Tibial nerve (tissue), 4 donors: ENCODE measurements at regions not wholly inside any gene's neighbourhood (a gene's known extent, or its start where the extent isn't known, plus 50 kb on each side); places are given as distances from the start of the nearest gene placed in this dataset.

ENCODE experiments used
- DNase-seq, 2 donors: peaks; one replicate each; pipeline ENCODE4 v3.0.0-alpha.2; 2019; ENCODE audit warnings: low spot score in 2 of 2
- H3K27ac ChIP-seq, 4 donors: fragments of 200-600 bp; sonication (generic) in 3 of 4; one replicate each; pipeline ENCODE4 v1.5.1; 2017 to 2019; ENCODE audit warnings: mild to moderate bottlenecking in 1 of 4
- H3K27me3 ChIP-seq, 2 donors: fragments of 200-600 bp; sonication (generic) in 1 of 2; one replicate each; pipeline versions ENCODE4 v1.5.1 to v1.6.0; 2017 to 2019
- H3K36me3 ChIP-seq, 3 donors: fragments of 200-600 bp; sonication (generic); one replicate each; pipeline ENCODE4 v1.5.1; 2018 to 2019
- H3K4me1 ChIP-seq, 4 donors: fragments of 200-600 bp; sonication (generic) in 3 of 4; one replicate each; pipeline ENCODE4 v1.5.1; 2017 to 2019
- H3K4me3 ChIP-seq, 4 donors: fragments of 200-600 bp; sonication (generic) in 3 of 4; one replicate each; pipeline ENCODE4 v1.5.1; 2017 to 2019; ENCODE audit warnings: mild to moderate bottlenecking in 1 of 4, moderate library complexity in 1 of 4
- H3K9me3 ChIP-seq, 4 donors: fragments of 200-600 bp; sonication (generic) in 3 of 4; one replicate each; pipeline ENCODE4 v1.5.1; 2017 to 2019
- EP300 ChIP-seq, 2 donors: sonication (generic); formaldehyde crosslinking; IDR thresholded peaks; one replicate each; pipeline ENCODE4 v1.6.1; 2017; ENCODE audit warnings: antibody characterized with exemption in 2 of 2, mild to moderate bottlenecking in 1 of 2
- POLR2A ChIP-seq, 2 donors: fragments of 450-650 bp; IDR thresholded peaks; one replicate each; pipeline ENCODE4 v1.6.1; 2017; ENCODE audit warnings: antibody characterized with exemption in 2 of 2, mild to moderate bottlenecking in 2 of 2, moderate library complexity in 2 of 2
- WGBS, 2 donors: methylation state at CpG; one replicate each; pipeline ENCODE4 v1.1.5; 2018; 5-methylcytosine and 5-hydroxymethylcytosine counted together
- TF ChIP-seq, protein P1 (sequence below), 5 experiments: fragments of 200-600 bp in 3 of 5; fragments of 450-650 bp in 2 of 5; sonication (generic) in 3 of 5; IDR thresholded peaks; one replicate each; pipeline ENCODE4 v1.5.1; 2016 to 2019; ENCODE audit warnings: antibody characterized with exemption in 5 of 5, mild to moderate bottlenecking in 3 of 5, moderate library complexity in 2 of 5

DNA sequence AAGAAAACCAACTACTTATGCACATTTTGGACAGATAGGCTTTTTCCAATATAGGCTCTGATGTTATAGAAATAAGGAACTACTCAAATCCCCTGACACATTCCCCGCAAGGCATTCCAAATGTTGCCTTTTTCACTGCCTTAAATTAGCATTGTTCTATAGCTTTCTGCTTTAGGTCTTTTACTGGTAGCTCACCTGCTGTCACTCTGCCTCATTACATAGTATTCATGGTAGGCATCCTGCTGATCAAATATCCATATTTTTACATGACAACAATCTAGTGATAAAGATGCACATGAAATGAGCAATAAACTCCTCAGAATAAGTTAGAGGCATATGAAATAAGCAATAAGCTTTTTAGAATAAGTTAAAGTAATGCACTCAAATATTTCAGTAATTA, 542.7 kb downstream of the FAM133A start:
- WGBS, 2 donors: 37 to 75% methylated on average over 1 of the region's 1 CpG
- Histone ChIP-seq H3K4me1 (no peaks in the 10 kb centered on the region), H3K36me3 (no peaks in the 10 kb centered on the region), H3K27me3 (peaks cover 0 to 7% of the 10 kb centered on the region in 2 donors), H3K9me3 (no peaks in the 10 kb centered on the region), H3K27ac (no peak overlapping the region), H3K4me3 (no peak overlapping the region)
- TF ChIP-seq, protein P1, sequence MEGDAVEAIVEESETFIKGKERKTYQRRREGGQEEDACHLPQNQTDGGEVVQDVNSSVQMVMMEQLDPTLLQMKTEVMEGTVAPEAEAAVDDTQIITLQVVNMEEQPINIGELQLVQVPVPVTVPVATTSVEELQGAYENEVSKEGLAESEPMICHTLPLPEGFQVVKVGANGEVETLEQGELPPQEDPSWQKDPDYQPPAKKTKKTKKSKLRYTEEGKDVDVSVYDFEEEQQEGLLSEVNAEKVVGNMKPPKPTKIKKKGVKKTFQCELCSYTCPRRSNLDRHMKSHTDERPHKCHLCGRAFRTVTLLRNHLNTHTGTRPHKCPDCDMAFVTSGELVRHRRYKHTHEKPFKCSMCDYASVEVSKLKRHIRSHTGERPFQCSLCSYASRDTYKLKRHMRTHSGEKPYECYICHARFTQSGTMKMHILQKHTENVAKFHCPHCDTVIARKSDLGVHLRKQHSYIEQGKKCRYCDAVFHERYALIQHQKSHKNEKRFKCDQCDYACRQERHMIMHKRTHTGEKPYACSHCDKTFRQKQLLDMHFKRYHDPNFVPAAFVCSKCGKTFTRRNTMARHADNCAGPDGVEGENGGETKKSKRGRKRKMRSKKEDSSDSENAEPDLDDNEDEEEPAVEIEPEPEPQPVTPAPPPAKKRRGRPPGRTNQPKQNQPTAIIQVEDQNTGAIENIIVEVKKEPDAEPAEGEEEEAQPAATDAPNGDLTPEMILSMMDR (IDR thresholded peaks at IDR 0.05): no peak
- TF ChIP-seq EP300 (IDR thresholded peaks at IDR 0.05) (no peak), POLR2A (IDR thresholded peaks at IDR 0.05) (no peak)
- DNase-seq: no peak

DNA sequence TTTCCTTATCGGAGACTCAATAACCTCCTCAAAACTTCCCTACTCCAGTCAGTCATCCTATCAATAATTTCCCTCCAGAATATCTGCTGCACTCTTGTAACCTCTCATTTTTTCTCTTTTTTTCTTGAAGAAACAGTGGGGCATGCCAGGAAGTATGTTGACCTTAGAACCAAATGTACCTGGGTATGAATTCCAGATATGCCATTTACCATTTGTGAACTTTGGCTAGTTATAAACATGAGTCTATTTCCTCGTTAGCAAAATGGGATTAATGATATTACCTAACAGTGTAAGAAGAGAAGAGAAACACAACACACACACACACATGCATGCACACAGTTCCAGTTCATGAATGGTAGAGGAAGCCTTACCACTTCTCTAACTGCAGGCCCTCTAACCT, 578.2 kb downstream of the FAM133A start:
- Histone ChIP-seq H3K27me3 (no peaks in the 10 kb centered on the region), H3K9me3 (no peaks in the 10 kb centered on the region), H3K36me3 (no peaks in the 10 kb centered on the region), H3K4me1 (no peaks in the 10 kb centered on the region), H3K27ac (no peak overlapping the region), H3K4me3 (no peak overlapping the region)
- TF ChIP-seq, protein P1 (IDR thresholded peaks at IDR 0.05): no peak
- TF ChIP-seq EP300 (IDR thresholded peaks at IDR 0.05) (no peak), POLR2A (IDR thresholded peaks at IDR 0.05) (no peak)
- WGBS, 2 donors: 70 to 80% methylated on average over 2 of the region's 2 CpGs
- DNase-seq: no peak

DNA sequence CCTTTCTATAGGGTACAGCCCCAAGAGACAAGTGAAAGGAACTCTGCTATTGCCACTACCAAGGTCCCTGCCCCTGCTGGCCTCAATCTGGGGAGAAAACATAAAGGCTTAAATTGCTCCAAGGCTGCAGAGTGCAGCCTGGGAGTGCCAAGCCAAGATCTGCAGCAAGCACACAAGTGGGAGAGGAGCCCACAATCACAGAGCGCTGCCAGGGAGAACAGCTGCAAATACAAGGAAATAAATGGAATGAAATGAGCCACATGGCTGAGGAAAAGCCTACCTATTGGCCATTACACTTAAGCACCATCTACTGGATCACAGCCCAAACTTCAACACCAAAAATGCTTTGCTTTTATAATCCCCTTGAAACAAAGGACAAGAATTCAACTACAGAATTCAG, 582.4 kb downstream of the FAM133A start:
- 67 to 68% methylated on average over 1 of the region's 1 CpG for WGBS, 2 donors
- Histone ChIP-seq H3K9me3 (no peaks in the 10 kb centered on the region), H3K4me1 (no peaks in the 10 kb centered on the region), H3K4me3 (no peak overlapping the region), H3K36me3 (no peaks in the 10 kb centered on the region), H3K27ac (no peak overlapping the region), H3K27me3 (no peaks in the 10 kb centered on the region)
- TF ChIP-seq, protein P1 (IDR thresholded peaks at IDR 0.05): no peak
- TF ChIP-seq POLR2A (IDR thresholded peaks at IDR 0.05) (no peak), EP300 (IDR thresholded peaks at IDR 0.05) (no peak)
- no peak for DNase-seq

DNA sequence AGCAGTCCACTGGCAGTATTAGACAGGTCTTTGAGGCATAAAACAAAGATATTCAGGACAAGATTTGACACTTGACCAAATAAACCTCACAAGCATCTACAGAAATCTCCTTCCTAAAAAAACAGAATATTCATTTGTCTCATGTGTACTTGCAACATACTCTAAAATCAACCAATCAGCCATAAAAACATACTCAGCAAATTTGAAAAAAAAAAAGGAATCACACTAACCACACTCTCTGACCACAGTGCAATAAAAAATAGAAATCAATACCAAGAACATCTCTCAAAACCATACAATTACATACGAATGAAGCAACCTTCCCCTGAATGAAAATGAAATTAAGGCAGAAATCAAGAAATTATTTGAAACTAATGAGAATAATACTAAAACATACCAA, 591.3 kb downstream of the FAM133A start:
- TF ChIP-seq POLR2A (IDR thresholded peaks at IDR 0.05) (no peak), EP300 (IDR thresholded peaks at IDR 0.05) (no peak)
- TF ChIP-seq, protein P1 (IDR thresholded peaks at IDR 0.05): no peak
- no peaks in the 10 kb centered on the region for H3K36me3 ChIP-seq
- no peak overlapping the region for H3K27ac ChIP-seq
- no peak for DNase-seq
- no peaks in the 10 kb centered on the region for H3K27me3 ChIP-seq
- H3K9me3 ChIP-seq: no peaks in the 10 kb centered on the region
- no peaks in the 10 kb centered on the region for H3K4me1 ChIP-seq
- 74 to 94% methylated on average over 1 of the region's 1 CpG for WGBS, 2 donors
- H3K4me3 ChIP-seq: no peak overlapping the region

DNA sequence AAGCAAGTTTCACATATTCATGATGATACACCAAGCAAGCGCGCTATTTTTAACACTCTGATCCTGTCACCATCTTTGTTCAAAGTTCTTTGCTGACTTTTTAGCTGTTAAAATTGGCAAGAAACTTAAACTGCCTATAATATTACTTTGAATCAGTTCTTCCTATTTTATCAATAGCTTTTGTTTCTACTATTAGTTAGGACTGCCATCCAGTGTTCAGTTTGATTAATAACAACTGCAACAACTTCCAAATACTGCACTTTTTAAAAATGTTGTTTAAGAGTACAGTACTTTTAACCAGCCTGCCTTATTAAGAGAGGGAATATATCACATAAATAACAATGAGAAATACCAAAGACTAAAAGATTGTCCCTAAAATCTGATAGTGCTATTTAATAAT, 614.3 kb downstream of the FAM133A start:
- WGBS, 2 donors: 29 to 60% methylated on average over 2 of the region's 2 CpGs
- no peaks in the 10 kb centered on the region for H3K36me3 ChIP-seq
- DNase-seq: no peak
- TF ChIP-seq EP300 (IDR thresholded peaks at IDR 0.05) (no peak), POLR2A (IDR thresholded peaks at IDR 0.05) (no peak)
- TF ChIP-seq, protein P1 (IDR thresholded peaks at IDR 0.05): no peak
- no peak overlapping the region for H3K27ac ChIP-seq
- no peaks in the 10 kb centered on the region for H3K9me3 ChIP-seq
- no peaks in the 10 kb centered on the region for H3K27me3 ChIP-seq
- H3K4me3 ChIP-seq: no peak overlapping the region
- no peaks in the 10 kb centered on the region for H3K4me1 ChIP-seq
